ENCODE measurements at regions not wholly inside any gene's neighbourhood (a gene's known extent, or its start where the extent isn't known, plus 50 kb on each side); places are given as distances from the start of the nearest gene placed in this dataset.

GRCh38 chr15:47339800-47340570 is 377.3 kb upstream of the SEMA6D start:
- DNase-seq = no peak

- DNase-seq = no peak
Measured at GRCh38 chr15:47340571-47340920, 376.8 kb upstream of the SEMA6D start.

- DNase-seq = peak in 2 of 3 experiments; percentile 56 to 72
Measured at GRCh38 chr15:47349179-47349578, 368.1 kb upstream of the SEMA6D start.

- DNase-seq = no peak
Measured at GRCh38 chr15:47351501-47351900, 365.8 kb upstream of the SEMA6D start.

GRCh38 chr15:47352217-47352616 is 365.1 kb upstream of the SEMA6D start:
- DNase-seq = no peak

- no peak for DNase-seq
Measured at GRCh38 chr15:47355759-47356158, 361.5 kb upstream of the SEMA6D start.

- no peak for DNase-seq
Measured at GRCh38 chr15:47356297-47356696, 361.0 kb upstream of the SEMA6D start.

- DNase-seq = no peak
Measured at GRCh38 chr15:47358876-47359275, 358.4 kb upstream of the SEMA6D start.

- DNase-seq = no peak
Measured at GRCh38 chr15:47360305-47360704, 357.0 kb upstream of the SEMA6D start.

- no peak for DNase-seq
Measured at GRCh38 chr15:47362118-47362905, 355.0 kb upstream of the SEMA6D start.

GRCh38 chr15:47363653-47364052 is 353.7 kb upstream of the SEMA6D start:
- DNase-seq = no peak

GRCh38 chr15:47364230-47365141 is 352.8 kb upstream of the SEMA6D start:
- no peak for DNase-seq

- DNase-seq = peak in 1 of 3 experiments; percentile 14
Measured at GRCh38 chr15:47366884-47367283, 350.4 kb upstream of the SEMA6D start.

- no peak for DNase-seq
Measured at GRCh38 chr15:47367726-47368390, 349.4 kb upstream of the SEMA6D start.

- DNase-seq = no peak
Measured at GRCh38 chr15:47371939-47372338, 345.4 kb upstream of the SEMA6D start.

GRCh38 chr15:47374222-47374621 is 343.1 kb upstream of the SEMA6D start:
- DNase-seq = no peak

GRCh38 chr15:47376190-47376589 is 341.1 kb upstream of the SEMA6D start:
- no peak for DNase-seq

- no peak for DNase-seq
Measured at GRCh38 chr15:47377465-47377864, 339.8 kb upstream of the SEMA6D start.

- DNase-seq = no peak
Measured at GRCh38 chr15:47378527-47378926, 338.8 kb upstream of the SEMA6D start.

- DNase-seq = no peak
Measured at GRCh38 chr15:47383102-47383501, 334.2 kb upstream of the SEMA6D start.

- DNase-seq = no peak
Measured at GRCh38 chr15:47383801-47384200, 333.5 kb upstream of the SEMA6D start.

GRCh38 chr15:47384341-47384740 is 333.0 kb upstream of the SEMA6D start:
- peak in 1 of 3 experiments; percentile 18 for DNase-seq

- no peak for DNase-seq
Measured at GRCh38 chr15:47384776-47385175, 332.5 kb upstream of the SEMA6D start.
